Activated CD8-positive, alpha-beta memory T cell treated with anti-CD3 and anti-CD28 coated beads, Interleukin-2, amount 10 ng/mL, durations not matched to agents 7 days and 5 days (primary cell): ENCODE measurements at regions not wholly inside any gene's neighbourhood (a gene's known extent, or its start where the extent isn't known, plus 50 kb on each side); places are given as distances from the start of the nearest gene placed in this dataset.
"Not testable (repeated sequence)": the region's sequence is repeated elsewhere in the genome, so short reads cannot be mapped to it uniquely, and the experiment has no call there.

ENCODE experiments used
- ATAC-seq: fragments of 150-1000 bp; cut with Tn5 transposase; one replicate; pipeline ENCODE4 v1.10.0; 2021; ENCODE audit warnings: moderate library complexity
- CTCF ChIA-PET: fragments of 350-600 bp; sonication (Branson Sonifier 250); formaldehyde crosslinking; loops from one replicate; lab custom pipeline; 2021; ENCODE audit warnings: antibody characterized with exemption; lab: Charles Lee
- DNase-seq: peaks from one replicate; pipeline ENCODE4 v3.0.0-alpha.2; 2020
- H3K27ac Mint-ChIP-seq: one replicate; pipeline ENCODE4 v1.8.0; 2021; ENCODE audit warnings: mild to moderate bottlenecking, mixed read lengths
- H3K27me3 Mint-ChIP-seq: one replicate; pipeline ENCODE4 v1.8.0; 2021; ENCODE audit warnings: mixed read lengths
- H3K36me3 Mint-ChIP-seq: one replicate; pipeline ENCODE4 v1.8.0; 2021; ENCODE audit warnings: mild to moderate bottlenecking, mixed read lengths
- H3K4me1 Mint-ChIP-seq: one replicate; pipeline ENCODE4 v1.8.0; 2021; ENCODE audit warnings: mixed read lengths
- H3K4me3 Mint-ChIP-seq: one replicate; pipeline ENCODE4 v1.8.0; 2021; ENCODE audit warnings: mild to moderate bottlenecking, moderate library complexity, mixed read lengths
- H3K9me3 Mint-ChIP-seq: one replicate; pipeline ENCODE4 v1.8.0; 2022; ENCODE audit warnings: low read depth, mixed read lengths

DNA sequence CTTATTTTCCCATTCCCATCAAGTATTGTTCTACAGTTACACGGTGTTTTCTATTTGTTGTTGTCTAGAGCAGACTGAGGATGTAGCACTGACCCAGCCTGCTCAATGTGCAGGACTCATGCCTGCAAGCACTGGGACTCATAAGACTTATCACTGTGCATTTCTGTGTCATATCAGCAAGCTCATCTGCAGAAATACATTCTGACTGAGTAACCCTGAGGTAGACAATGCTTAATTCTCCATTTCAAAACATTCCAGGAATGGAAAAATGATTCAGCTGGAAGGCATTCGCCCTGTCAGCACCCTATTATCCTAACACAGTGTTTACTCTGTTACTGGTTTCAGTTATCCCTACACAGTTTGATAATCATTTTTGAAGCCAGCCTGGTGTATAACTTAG, 2506.4 kb downstream of the PCDH9 start:
- no peak overlapping the region for H3K27ac Mint-ChIP-seq
- CTCF ChIA-PET = interaction anchor here (0.8 kb wide), 1 partner anchor 14 kb away, joined by 3 read pairs; no protein-coding TSS in a partner anchor
- DNase-seq = no peak
- no peak overlapping the region for H3K4me3 Mint-ChIP-seq
- peaks cover 2% of the 10 kb centered on the region for H3K9me3 Mint-ChIP-seq
- no peaks in the 10 kb centered on the region for H3K27me3 Mint-ChIP-seq
- H3K36me3 Mint-ChIP-seq = no peaks in the 10 kb centered on the region
- no peaks in the 10 kb centered on the region for H3K4me1 Mint-ChIP-seq
- no peak for ATAC-seq

- ATAC-seq (no peak), DNase-seq (no peak)
- Mint-ChIP-seq H3K27me3 (no peaks in the 10 kb centered on the region), H3K27ac (no peak overlapping the region), H3K4me1 (no peaks in the 10 kb centered on the region), H3K36me3 (no peaks in the 10 kb centered on the region), H3K9me3 (peaks cover 4% of the 10 kb centered on the region), H3K4me3 (no peak overlapping the region)
- CTCF ChIA-PET = no interaction called here
Observed at GRCh38 chr13:64718116-64718515, 2512.0 kb downstream of the PCDH9 start.

- DNase-seq (no peak), ATAC-seq (no peak)
- H3K27ac Mint-ChIP-seq = no peak overlapping the region
- CTCF ChIA-PET = no interaction called here
- H3K36me3 Mint-ChIP-seq = no peaks in the 10 kb centered on the region
- H3K9me3 Mint-ChIP-seq = peaks cover 4% of the 10 kb centered on the region
- H3K4me3 Mint-ChIP-seq = no peak overlapping the region
- H3K4me1 Mint-ChIP-seq = no peaks in the 10 kb centered on the region
- H3K27me3 Mint-ChIP-seq = no peaks in the 10 kb centered on the region
Observed at GRCh38 chr13:64716936-64717335, 2513.2 kb downstream of the PCDH9 start.

- ATAC-seq = no peak
- H3K4me1 Mint-ChIP-seq = no peaks in the 10 kb centered on the region
- H3K4me3 Mint-ChIP-seq = no peak overlapping the region
- CTCF ChIA-PET = no interaction called here
- no peaks in the 10 kb centered on the region for H3K27me3 Mint-ChIP-seq
- DNase-seq = no peak
- no peaks in the 10 kb centered on the region for H3K36me3 Mint-ChIP-seq
- no peak overlapping the region for H3K27ac Mint-ChIP-seq
- H3K9me3 Mint-ChIP-seq = peaks cover 14% of the 10 kb centered on the region
Observed at GRCh38 chr13:64709079-64709478, 2521.1 kb downstream of the PCDH9 start.

- H3K4me1 Mint-ChIP-seq = no peaks in the 10 kb centered on the region
- ATAC-seq (no peak), DNase-seq (no peak)
- H3K27ac Mint-ChIP-seq = no peak overlapping the region
- no peaks in the 10 kb centered on the region for H3K36me3 Mint-ChIP-seq
- H3K4me3 Mint-ChIP-seq = no peak overlapping the region
- peaks cover 8% of the 10 kb centered on the region for H3K9me3 Mint-ChIP-seq
- CTCF ChIA-PET = no interaction called here
- H3K27me3 Mint-ChIP-seq = no peaks in the 10 kb centered on the region
Observed at GRCh38 chr13:64704121-64704649, 2526.0 kb downstream of the PCDH9 start.

DNA sequence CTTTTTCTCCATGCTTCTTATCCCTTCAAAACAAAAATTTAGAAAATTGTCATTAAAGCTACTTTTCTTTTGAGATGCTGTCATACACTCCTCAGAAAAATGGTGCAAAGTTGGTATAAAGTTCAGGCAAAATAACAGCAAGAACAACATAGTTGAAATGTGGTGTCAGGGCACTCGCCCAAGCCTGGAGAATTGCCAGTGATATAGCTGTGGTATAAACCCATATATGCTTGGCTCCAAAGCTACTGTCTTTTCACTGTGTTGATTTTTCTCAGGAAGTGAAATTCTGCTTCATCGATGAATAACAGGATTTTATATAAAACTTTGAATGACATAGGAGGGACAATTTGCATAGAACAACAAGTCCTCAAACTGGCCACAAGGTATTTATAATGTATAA, 2532.9 kb downstream of the PCDH9 start:
- ATAC-seq = no peak
- CTCF ChIA-PET = no interaction called here
- Mint-ChIP-seq H3K27ac (no peak overlapping the region), H3K4me1 (no peaks in the 10 kb centered on the region), H3K9me3 (peaks cover 5% of the 10 kb centered on the region), H3K36me3 (no peaks in the 10 kb centered on the region), H3K27me3 (no peaks in the 10 kb centered on the region), H3K4me3 (no peak overlapping the region)
- no peak for DNase-seq

- Mint-ChIP-seq H3K36me3 (no peaks in the 10 kb centered on the region), H3K4me3 (no peak overlapping the region), H3K9me3 (peaks cover 11% of the 10 kb centered on the region), H3K27ac (no peak overlapping the region), H3K27me3 (no peaks in the 10 kb centered on the region), H3K4me1 (no peaks in the 10 kb centered on the region)
- DNase-seq (no peak), ATAC-seq (no peak)
- CTCF ChIA-PET = no interaction called here
Observed at GRCh38 chr13:64688893-64689677, 2541.1 kb downstream of the PCDH9 start.

DNA sequence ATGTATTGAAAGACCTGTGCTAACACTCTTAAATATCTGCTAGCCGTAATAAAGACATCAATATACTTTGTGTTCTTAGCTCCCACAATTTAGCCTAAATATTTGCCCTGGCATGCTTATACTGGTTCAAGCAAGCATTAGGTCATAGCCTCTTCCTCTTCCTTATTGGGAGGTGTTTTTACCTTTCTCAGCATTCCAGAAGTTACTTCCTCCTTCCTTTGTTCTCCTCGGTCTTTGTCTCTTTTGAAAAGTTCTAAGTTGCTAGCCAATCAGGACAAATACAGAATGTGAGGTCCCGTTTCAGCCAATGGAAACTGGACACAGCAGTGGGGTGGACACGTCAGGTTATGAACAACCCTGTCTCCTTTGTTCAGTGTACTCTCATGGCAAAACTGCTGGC, 2543.6 kb downstream of the PCDH9 start:
- ATAC-seq, CTCF ChIA-PET, H3K27ac Mint-ChIP-seq, H3K27me3 Mint-ChIP-seq, DNase-seq, H3K4me1 Mint-ChIP-seq, H3K36me3 Mint-ChIP-seq, H3K4me3 Mint-ChIP-seq, H3K9me3 Mint-ChIP-seq: not testable (repeated sequence)

DNA sequence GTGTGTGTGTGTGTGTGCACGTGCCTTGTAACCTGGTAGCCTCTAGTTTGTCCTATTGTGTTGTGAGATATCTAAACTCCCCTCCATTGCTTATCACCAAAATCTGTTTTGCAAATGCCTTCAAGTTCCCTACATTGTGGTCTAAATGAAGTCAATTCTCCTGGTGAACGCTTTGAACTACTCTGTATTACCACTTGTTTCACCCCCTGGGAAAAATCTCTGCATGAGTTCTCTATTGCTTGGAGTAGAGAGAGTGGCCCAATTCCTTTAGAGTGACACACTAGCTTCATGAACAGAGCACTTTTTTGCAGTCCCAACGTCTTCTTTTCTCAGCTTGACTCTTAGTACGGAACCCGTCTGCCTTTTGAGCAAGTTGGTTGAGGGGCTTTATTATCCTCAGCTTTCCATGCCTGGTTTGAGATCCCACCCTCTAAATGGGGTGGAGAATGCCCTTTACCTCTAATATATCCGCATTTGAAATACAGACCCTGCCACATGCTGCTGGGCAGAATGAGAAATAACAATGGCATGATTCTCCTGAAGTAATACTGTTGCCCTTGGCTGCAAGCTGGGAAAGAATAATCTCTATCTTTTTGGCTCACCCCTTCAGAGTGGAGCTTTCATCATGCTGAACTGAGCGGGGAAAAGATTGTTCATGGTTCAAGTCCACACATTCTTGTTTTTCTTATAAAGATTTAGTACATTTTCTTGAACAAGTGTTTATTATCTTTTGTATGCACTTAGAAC, 2545.3 kb downstream of the PCDH9 start:
- peaks cover 9% of the 10 kb centered on the region for H3K9me3 Mint-ChIP-seq
- H3K4me1 Mint-ChIP-seq = no peaks in the 10 kb centered on the region
- H3K36me3 Mint-ChIP-seq = no peaks in the 10 kb centered on the region
- no peaks in the 10 kb centered on the region for H3K27me3 Mint-ChIP-seq
- no peak for DNase-seq
- H3K27ac Mint-ChIP-seq = no peak overlapping the region
- no peak overlapping the region for H3K4me3 Mint-ChIP-seq
- ATAC-seq = no peak
- CTCF ChIA-PET = no interaction called here

DNA sequence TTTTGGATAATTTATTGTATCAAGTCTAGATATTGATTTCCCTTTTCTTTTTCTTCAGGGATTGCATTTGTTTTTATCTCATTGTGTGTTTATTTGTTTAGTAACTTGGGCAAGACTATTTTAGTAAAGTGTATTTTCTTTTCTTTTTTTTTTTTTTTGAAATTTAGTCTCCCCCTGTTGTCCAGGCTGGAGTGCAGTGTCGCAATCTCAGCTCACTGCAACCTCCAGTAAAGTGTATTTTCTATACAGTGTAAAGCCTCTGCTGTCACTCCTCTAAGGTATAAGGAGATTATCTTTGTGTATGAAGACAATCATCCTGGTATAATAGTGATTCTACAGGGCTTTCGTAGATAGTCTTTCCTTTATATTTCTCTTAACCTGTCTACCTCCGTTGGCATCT, 2546.0 kb downstream of the PCDH9 start:
- no peak for ATAC-seq

GRCh38 chr13:64680739-64681138, 2549.4 kb downstream of the PCDH9 start:
- ATAC-seq (no peak), DNase-seq (no peak)
- no peaks in the 10 kb centered on the region for H3K4me1 Mint-ChIP-seq
- H3K9me3 Mint-ChIP-seq = peaks cover 9% of the 10 kb centered on the region
- no peaks in the 10 kb centered on the region for H3K36me3 Mint-ChIP-seq
- no peak overlapping the region for H3K27ac Mint-ChIP-seq
- H3K27me3 Mint-ChIP-seq = no peaks in the 10 kb centered on the region
- no peak overlapping the region for H3K4me3 Mint-ChIP-seq
- CTCF ChIA-PET = no interaction called here

More for the DNA sequence above, 2546.0 kb downstream of the PCDH9 start:
- Mint-ChIP-seq H3K36me3 (no peaks in the 10 kb centered on the region), H3K27me3 (no peaks in the 10 kb centered on the region), H3K9me3 (peaks cover 9% of the 10 kb centered on the region), H3K4me3 (no peak overlapping the region), H3K27ac (no peak overlapping the region), H3K4me1 (no peaks in the 10 kb centered on the region)
- CTCF ChIA-PET = no interaction called here
- DNase-seq = no peak

DNA sequence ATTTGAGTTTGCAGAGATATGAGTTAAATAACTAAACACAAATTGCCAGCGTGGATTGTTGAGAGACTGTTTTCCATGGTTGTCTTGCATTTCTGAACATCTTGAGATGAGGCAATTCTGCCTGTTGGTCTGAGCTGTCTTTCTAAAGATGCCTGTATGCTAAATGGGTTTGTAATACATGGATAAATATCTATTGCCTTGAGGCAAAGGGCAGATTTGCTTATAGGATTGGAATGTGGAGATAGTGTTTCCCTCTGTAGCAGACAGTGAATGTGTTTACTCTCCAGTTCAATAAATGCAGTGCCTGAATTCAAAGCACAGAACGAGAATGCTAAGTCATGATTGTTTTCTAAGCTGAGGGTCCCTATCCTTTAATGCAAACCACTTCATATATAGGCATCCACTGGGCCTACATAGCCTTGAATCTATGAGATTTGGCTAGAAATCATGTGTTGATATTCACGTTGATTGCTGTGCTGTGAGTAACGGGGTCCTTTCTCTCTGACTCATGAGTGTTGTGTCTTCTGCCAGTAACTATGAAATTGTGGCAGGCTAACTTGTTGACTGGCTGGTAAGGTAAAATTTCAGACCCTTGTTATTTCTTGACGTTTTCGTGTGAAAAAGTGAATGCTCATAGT, 2554.8 kb downstream of the PCDH9 start:
- Mint-ChIP-seq H3K4me1 (no peaks in the 10 kb centered on the region), H3K27ac (no peak overlapping the region), H3K9me3 (peaks cover 9% of the 10 kb centered on the region), H3K4me3 (no peak overlapping the region), H3K27me3 (no peaks in the 10 kb centered on the region), H3K36me3 (no peaks in the 10 kb centered on the region)
- ATAC-seq (no peak), DNase-seq (no peak)
- CTCF ChIA-PET = no interaction called here

DNA sequence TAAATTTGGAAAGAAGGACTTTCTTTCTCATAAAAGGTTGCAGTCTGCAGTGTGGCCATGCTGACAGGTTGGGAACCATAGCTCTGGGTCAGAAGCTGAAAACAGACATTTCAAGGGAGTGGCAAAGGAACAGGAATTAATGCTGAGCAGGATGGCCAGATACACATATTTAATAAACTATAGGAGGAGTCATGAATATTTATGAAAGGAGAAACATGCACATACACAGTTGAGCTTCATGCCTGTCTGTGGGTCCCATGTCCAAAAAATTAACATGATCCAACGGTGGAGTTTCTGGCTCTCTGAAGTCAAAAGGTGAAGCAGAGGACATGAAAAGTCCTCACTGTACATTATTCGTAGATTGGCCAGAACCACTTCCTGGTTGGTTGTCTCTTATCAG, 2556.0 kb downstream of the PCDH9 start:
- CTCF ChIA-PET = no interaction called here
- peaks cover 9% of the 10 kb centered on the region for H3K9me3 Mint-ChIP-seq
- no peak for ATAC-seq
- no peak overlapping the region for H3K27ac Mint-ChIP-seq
- no peaks in the 10 kb centered on the region for H3K27me3 Mint-ChIP-seq
- H3K4me3 Mint-ChIP-seq = no peak overlapping the region
- H3K36me3 Mint-ChIP-seq = no peaks in the 10 kb centered on the region
- H3K4me1 Mint-ChIP-seq = no peaks in the 10 kb centered on the region
- no peak for DNase-seq
